OCI-LY7 (cell line): ENCODE measurements at regions not wholly inside any gene's neighbourhood (a gene's known extent, or its start where the extent isn't known, plus 50 kb on each side); places are given as distances from the start of the nearest gene placed in this dataset.

Experiments
- BruUV-seq: library from RNA; stranded (reverse); fragments of 400-500 nt; replicated peaks from 2 replicates; lab custom pipeline; 2021; lab: Mats Ljungman, UMichigan
- CTCF ChIA-PET: fragments of 300-600 bp; sonication (Branson Sonifier 250); formaldehyde crosslinking; loops from one replicate; lab custom pipeline; 2022; ENCODE audit warnings: antibody characterized with exemption; ENCODE audit not compliant: unreplicated experiment; lab: Charles Lee
- POLR2A ChIA-PET: fragments of 300-600 bp; sonication (Branson Sonifier 250); formaldehyde crosslinking; loops from one replicate; lab custom pipeline; 2022; ENCODE audit warnings: antibody characterized with exemption; lab: Charles Lee
- DNase-seq: peaks from one replicate; pipeline ENCODE4 v3.0.0-alpha.2; 2015; ENCODE audit warnings: low spot score
- H2AFZ ChIP-seq: fragments of 200-600 bp; sonication (generic), shearing (Covaris generic); 2 replicates; pipeline ENCODE4 v1.6.1; 2014; ENCODE audit warnings: mild to moderate bottlenecking, antibody characterized with exemption, low read length, moderate library complexity
- H3K27ac ChIP-seq: fragments of 200-600 bp; sonication (generic); 2 replicates; pipeline ENCODE4 v1.5.1; 2014; ENCODE audit warnings: mixed run types, low read depth, mild to moderate bottlenecking, moderate library complexity, low read length, inconsistent platforms; ENCODE audit not compliant: poor library complexity, severe bottlenecking
- H3K36me3 ChIP-seq: fragments of 200-600 bp; sonication (generic); 2 replicates; pipeline ENCODE4 v1.6.1; 2014; ENCODE audit warnings: mild to moderate bottlenecking, antibody characterized with exemption, low read length, moderate library complexity, mixed read lengths; ENCODE audit not compliant: insufficient read depth
- H3K4me1 ChIP-seq: fragments of 200-600 bp; sonication (generic); 2 replicates; pipeline ENCODE4 v1.5.1; 2014; ENCODE audit warnings: mild to moderate bottlenecking, low read length; ENCODE audit not compliant: insufficient read depth, poor library complexity, severe bottlenecking
- H3K4me2 ChIP-seq: fragments of 200-600 bp; sonication (generic); 2 replicates; pipeline ENCODE4 v1.6.1; 2014; ENCODE audit warnings: mild to moderate bottlenecking, low read length
- H3K4me3 ChIP-seq: fragments of 200-600 bp; sonication (generic); 2 replicates; pipeline ENCODE4 v1.5.1; 2014; ENCODE audit warnings: mild to moderate bottlenecking, low read depth, low read length; ENCODE audit not compliant: poor library complexity, severe bottlenecking
- H3K79me2 ChIP-seq: fragments of 200-600 bp; sonication (generic); 2 replicates; pipeline ENCODE4 v1.6.1; 2016; ENCODE audit warnings: low read depth, mild to moderate bottlenecking, low read length, moderate library complexity, mixed read lengths; ENCODE audit not compliant: insufficient read depth
- H3K9me2 ChIP-seq: fragments of 200-600 bp; sonication (generic); 2 replicates; pipeline ENCODE4 v1.6.1; 2016; ENCODE audit warnings: mild to moderate bottlenecking, low read length, mixed read lengths; ENCODE audit not compliant: insufficient read depth
- H3K9me3 ChIP-seq: fragments of 200-600 bp; sonication (generic); 2 replicates; pipeline ENCODE4 v1.6.1; 2014; ENCODE audit warnings: mild to moderate bottlenecking, mixed run types, low read length, mixed read lengths
- H4K20me1 ChIP-seq: fragments of 200-600 bp; sonication (generic); 2 replicates; pipeline ENCODE4 v1.6.1; 2014; ENCODE audit warnings: mild to moderate bottlenecking, antibody characterized with exemption, low read length, moderate library complexity, mixed read lengths; ENCODE audit not compliant: insufficient read depth
- CTCF ChIP-seq: fragments of 200-600 bp; sonication (generic); conservative IDR thresholded peaks from 2 replicates; pipeline ENCODE4 v1.5.1; 2014; ENCODE audit warnings: mild to moderate bottlenecking, antibody characterized with exemption, low read length, moderate library complexity, mixed read lengths
- EZH2phosphoT487 ChIP-seq: fragments of 200-600 bp; sonication (generic); IDR thresholded peaks from 2 replicates; pipeline ENCODE4 v1.6.1; 2018; ENCODE audit warnings: low read depth, borderline replicate concordance, mild to moderate bottlenecking, mixed run types, antibody characterized with exemption, low read length, moderate library complexity, mixed read lengths
- intact Hi-C: fragments of 100-400 bp; cut with micrococcal nuclease; formaldehyde crosslinking; loops from one replicate; pipeline ENCODE4 v1.10.0; 2022; ENCODE audit not compliant: unreplicated experiment

GRCh38 chr3:115438799-115439198, 184.5 kb upstream of the GAP43 start:
- H3K9me2 ChIP-seq, result no peaks in the 10 kb centered on the region; the same call in 1 of the 2 replicates
- CTCF ChIA-PET, result no interaction called here
- no TSS peak for BruUV-seq
- POLR2A ChIA-PET, result no interaction called here
- no peaks in the 10 kb centered on the region for H3K9me3 ChIP-seq
- H3K4me2 ChIP-seq, result no peak overlapping the region
- H3K36me3 ChIP-seq, result no peaks in the 10 kb centered on the region
- DNase-seq, result no peak
- no peak overlapping the region for H3K4me3 ChIP-seq
- H4K20me1 ChIP-seq, result no peaks in the 10 kb centered on the region
- intact Hi-C loops, result no loop called here
- no peak overlapping the region for H2AFZ ChIP-seq
- TF ChIP-seq CTCF, result no peak
- no peak for TF ChIP-seq EZH2phosphoT487
- H3K27ac ChIP-seq, result no peak overlapping the region
- no peaks in the 10 kb centered on the region for H3K4me1 ChIP-seq
- no peaks in the 10 kb centered on the region for H3K79me2 ChIP-seq

GRCh38 chr3:115445559-115445958, 177.8 kb upstream of the GAP43 start:
- Histone ChIP-seq H3K9me2 (no peaks in the 10 kb centered on the region; the same call in 1 of the 2 replicates), H3K79me2 (no peaks in the 10 kb centered on the region), H3K36me3 (no peaks in the 10 kb centered on the region), H2AFZ (no peak overlapping the region), H3K4me1 (no peaks in the 10 kb centered on the region), H3K27ac (no peak overlapping the region), H4K20me1 (no peaks in the 10 kb centered on the region), H3K4me3 (no peak overlapping the region), H3K9me3 (no peaks in the 10 kb centered on the region), H3K4me2 (no peak overlapping the region)
- BruUV-seq, result no TSS peak
- ChIA-PET CTCF (no interaction called here), POLR2A (interaction anchor here (0.6 to 0.7 kb wide), 2 partner anchors 855 to 1231 kb away, joined by 3 read pairs; no protein-coding TSS in a partner anchor)
- intact Hi-C loops, result no loop called here
- TF ChIP-seq EZH2phosphoT487 (no peak), CTCF (no peak)
- no peak for DNase-seq

- no TSS peak for BruUV-seq
- TF ChIP-seq EZH2phosphoT487 (no peak), CTCF (no peak)
- Histone ChIP-seq H3K79me2 (no peaks in the 10 kb centered on the region), H3K9me2 (no peaks in the 10 kb centered on the region), H3K27ac (no peak overlapping the region), H3K4me2 (no peak overlapping the region), H3K4me1 (no peaks in the 10 kb centered on the region), H2AFZ (no peak overlapping the region), H3K4me3 (no peak overlapping the region), H3K9me3 (no peaks in the 10 kb centered on the region), H4K20me1 (no peaks in the 10 kb centered on the region), H3K36me3 (no peaks in the 10 kb centered on the region)
- intact Hi-C loops, result no loop called here
- DNase-seq, result no peak
- POLR2A ChIA-PET, result no interaction called here
- CTCF ChIA-PET, result no interaction called here
These were observed 174.5 kb upstream of the GAP43 start for GRCh38 chr3:115448851-115449250.
